ENCODE measurements at regions not wholly inside any gene's neighbourhood (a gene's known extent, or its start where the extent isn't known, plus 50 kb on each side); places are given as distances from the start of the nearest gene placed in this dataset.

GRCh38 chr17:77634710-77635109, 323.8 kb upstream of the TNRC6C start:
- H3K9me3 ChIP-seq (ENCODE audit: insufficient read depth in 2 of 2, low read depth in 1 of 2, low read length in 1 of 2), result no peaks in the 10 kb centered on the region
- H3K56ac ChIP-seq (replicated peaks; ENCODE audit: insufficient read length, low read depth, low read length), result no peak overlapping the region
- H3K27me3 ChIP-seq (replicated peaks in 1 of 4; ENCODE audit: control insufficient read depth in 3 of 4, extremely low read depth in 1 of 4, insufficient read depth in 3 of 4, low read length in 3 of 4), result no peaks in the 10 kb centered on the region
- no peak overlapping the region for H3K4me3 ChIP-seq (ENCODE audit: extremely low read depth in 1 of 4, insufficient read depth in 2 of 4, low read depth in 3 of 4, low read length in 4 of 4)
- no peaks in the 10 kb centered on the region for H4K20me1 ChIP-seq (replicated peaks in 1 of 2; ENCODE audit: control insufficient read depth in 1 of 2, insufficient read depth in 2 of 2, low read length in 2 of 2)
- DNase-seq (ENCODE audit: low read depth in 1 of 2, low spot score in 2 of 2) (no peak), FAIRE-seq (no peak)
- no peak overlapping the region for H2BK15ac ChIP-seq (ENCODE audit: low read length)
- H3K9ac ChIP-seq (replicated peaks in 1 of 4; ENCODE audit: extremely low read depth in 1 of 4, low read depth in 3 of 4, low read length in 3 of 4), result no peak overlapping the region
- no peak overlapping the region for H3K23ac ChIP-seq (ENCODE audit: insufficient read length)
- H3K79me2 ChIP-seq (ENCODE audit: control insufficient read depth in 1 of 2, insufficient read depth in 2 of 2, low read length in 2 of 2), result no peaks in the 10 kb centered on the region
- H3K23me2 ChIP-seq (ENCODE audit: low read depth, low read length), result no peaks in the 10 kb centered on the region
- no peaks in the 10 kb centered on the region for H3K36me3 ChIP-seq (ENCODE audit: control insufficient read depth in 2 of 4, insufficient read depth in 4 of 4, low read length in 3 of 4)
- H3K18ac ChIP-seq (ENCODE audit: extremely low read depth, low read length), result no peak overlapping the region
- H2BK12ac ChIP-seq (ENCODE audit: low read depth, low read length), result no peak overlapping the region
- no peak overlapping the region for H3K27ac ChIP-seq (ENCODE audit: low read depth, low read length)
- H3K4ac ChIP-seq (replicated peaks; ENCODE audit: insufficient read length, low read depth, low read length), result no peak overlapping the region
- no peak overlapping the region for H2BK120ac ChIP-seq (replicated peaks; ENCODE audit: low read depth, low read length)
- ChIA-PET POLR2A (ENCODE audit: partially characterized antibody) (no interaction called here), CTCF (ENCODE audit: partially characterized antibody) (no interaction called here)
- 0 out of 2 replicates have a peak overlapping the region, but pooled peaks have one; percentile 72 for H2AFZ ChIP-seq (ENCODE audit: low read length)
- peaks cover 0 to 8% (median 2%) of the 10 kb centered on the region in 4 experiments; a peak in 5 of 7 replicates for H3K4me1 ChIP-seq (replicated peaks in 1 of 4; ENCODE audit: control insufficient read depth in 3 of 4, insufficient read depth in 4 of 4, low read length in 3 of 4)
- 80% methylated on average over 4 of the region's 4 CpGs; no CpG with 5 or more reads in 1 of the 2 experiments for WGBS, 2 experiments (ENCODE audit: extremely low coverage in 1 of 2, insufficient coverage in 1 of 2, insufficient read length in 1 of 2, insufficient replicate concordance in 2 of 2, low coverage in 1 of 2, low lambda C conversion rate in 2 of 2, missing lambda C conversion rate in 1 of 2)
- H4K5ac ChIP-seq (ENCODE audit: insufficient read length, low read depth, low read length), result no peak overlapping the region
- H4K8ac ChIP-seq (ENCODE audit: extremely low read depth, insufficient read depth, low read length), result no peak overlapping the region; the same call in 1 of the 2 replicates
- no peak overlapping the region for H2BK5ac ChIP-seq (ENCODE audit: low read depth, low read length)
- no peak overlapping the region for H4K91ac ChIP-seq (replicated peaks; ENCODE audit: insufficient read length, low read length)
- H3K4me2 ChIP-seq (ENCODE audit: insufficient read depth in 1 of 2, low read depth in 2 of 2, low read length in 2 of 2), result no peak overlapping the region
- H2AK5ac ChIP-seq (ENCODE audit: low read depth, low read length), result no peak overlapping the region
- H3K14ac ChIP-seq (ENCODE audit: insufficient read length), result no peak overlapping the region
- no peak overlapping the region for H2BK20ac ChIP-seq (ENCODE audit: low read length)
- H3K79me1 ChIP-seq (ENCODE audit: low read depth, low read length), result no peaks in the 10 kb centered on the region
- TF ChIP-seq SIN3A (conservative IDR thresholded peaks at IDR 0.05 in 1 of 2, IDR thresholded peaks at IDR 0.05 in 1 of 2; ENCODE audit: low read depth in 1 of 2, low read length in 2 of 2), result no peak
- TF ChIP-seq MAX (IDR thresholded peaks at IDR 0.05), result no peak
- TF ChIP-seq CTCF (IDR thresholded peaks at IDR 0.05; ENCODE audit: control extremely low read depth in 1 of 3, insufficient read depth in 1 of 3, low read depth in 1 of 3, low read length in 3 of 3), result no peak
- no peak for TF ChIP-seq EZH2 (IDR thresholded peaks at IDR 0.05; ENCODE audit: low read depth, low read length, severe bottlenecking)
- no peak for TF ChIP-seq RFX5 (IDR thresholded peaks at IDR 0.05; ENCODE audit: borderline replicate concordance, low read depth, low read length)
